Adipocyte (in vitro differentiated cells): ENCODE measurements at regions not wholly inside any gene's neighbourhood (a gene's known extent, or its start where the extent isn't known, plus 50 kb on each side); places are given as distances from the start of the nearest gene placed in this dataset.

Experiments used
- DNase-seq: peaks from one replicate; pipeline ENCODE4 v3.0.0-alpha.2; 2015; ENCODE audit warnings: low read depth
- H3K27me3 ChIP-seq: replicated peaks from 2 replicates; pipeline ENCODE4 v1.7.0; 2013; ENCODE audit warnings: mild to moderate bottlenecking, low read length, moderate library complexity; ENCODE audit not compliant: control insufficient read depth, insufficient read depth
- H3K36me3 ChIP-seq: 2 replicates; pipeline ENCODE4 v1.7.0; 2013; ENCODE audit warnings: low read length, mild to moderate bottlenecking, moderate library complexity; ENCODE audit not compliant: control insufficient read depth, insufficient read depth, severe bottlenecking
- H3K4me1 ChIP-seq: 2 replicates; pipeline ENCODE4 v1.7.0; 2013; ENCODE audit warnings: mild to moderate bottlenecking, low read length, moderate library complexity; ENCODE audit not compliant: control insufficient read depth, insufficient read depth
- H3K4me3 ChIP-seq: 2 replicates; pipeline ENCODE4 v1.7.0; 2013; ENCODE audit warnings: mild to moderate bottlenecking, low read length, moderate library complexity
- H3K9ac ChIP-seq: 2 replicates; pipeline ENCODE4 v1.7.0; 2013; ENCODE audit warnings: mild to moderate bottlenecking, low read length, moderate library complexity
- H3K9me3 ChIP-seq: 2 replicates; pipeline ENCODE4 v1.7.0; 2013; ENCODE audit warnings: mild to moderate bottlenecking, low read length, moderate library complexity; ENCODE audit not compliant: control insufficient read depth

DNA sequence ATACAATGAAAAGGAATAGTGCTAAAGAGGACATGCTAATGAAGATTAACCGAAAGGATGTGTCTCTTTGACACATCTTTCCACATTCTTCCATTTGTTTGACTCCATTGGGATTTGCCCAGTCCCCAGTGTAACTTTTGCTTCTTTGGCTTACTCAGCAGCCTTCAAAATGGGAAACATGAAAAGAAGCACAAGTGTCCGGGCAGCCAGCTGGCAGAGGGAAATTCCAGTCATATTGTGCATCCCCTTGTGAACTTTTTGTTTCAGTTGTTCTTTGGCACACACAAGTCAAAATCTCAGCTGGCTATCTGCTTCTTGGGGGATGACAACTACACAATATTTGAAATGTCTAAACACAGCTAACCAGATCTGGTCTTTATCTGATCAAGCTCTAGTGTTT is 157.4 kb downstream of the OGFRL1 start:
- H3K9me3 ChIP-seq = no peaks in the 10 kb centered on the region
- H3K36me3 ChIP-seq = no peaks in the 10 kb centered on the region
- H3K9ac ChIP-seq = peak overlapping the region; percentile 41
- H3K27me3 ChIP-seq = no peaks in the 10 kb centered on the region
- H3K4me1 ChIP-seq = peaks cover 15% of the 10 kb centered on the region
- peak; percentile 21 for DNase-seq
- H3K4me3 ChIP-seq = peak overlapping the region; percentile 12

DNA sequence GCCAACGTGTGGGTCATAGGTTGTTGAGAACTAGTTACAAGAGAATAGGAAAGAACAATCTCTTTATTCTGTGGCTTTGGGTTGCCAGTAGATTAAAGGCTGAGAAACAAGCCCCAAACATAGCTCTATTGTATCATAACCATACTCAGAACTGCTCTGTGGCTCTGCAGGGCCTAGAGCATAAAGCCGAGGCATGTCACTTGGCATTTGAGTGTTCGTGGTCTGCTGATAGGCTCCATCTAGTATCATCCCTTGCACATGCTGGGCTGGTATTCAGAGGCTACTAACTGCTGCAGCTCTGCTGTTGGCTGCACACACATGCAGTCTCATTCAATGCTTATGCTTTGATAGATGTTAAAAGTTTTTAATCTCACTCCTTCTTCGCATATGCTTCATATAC is 157.9 kb downstream of the OGFRL1 start:
- peak overlapping the region; percentile 41 for H3K9ac ChIP-seq
- DNase-seq = no peak
- H3K4me3 ChIP-seq = peak overlapping the region; percentile 12
- no peaks in the 10 kb centered on the region for H3K9me3 ChIP-seq
- H3K27me3 ChIP-seq = no peaks in the 10 kb centered on the region
- peaks cover 15% of the 10 kb centered on the region for H3K4me1 ChIP-seq
- no peaks in the 10 kb centered on the region for H3K36me3 ChIP-seq

DNA sequence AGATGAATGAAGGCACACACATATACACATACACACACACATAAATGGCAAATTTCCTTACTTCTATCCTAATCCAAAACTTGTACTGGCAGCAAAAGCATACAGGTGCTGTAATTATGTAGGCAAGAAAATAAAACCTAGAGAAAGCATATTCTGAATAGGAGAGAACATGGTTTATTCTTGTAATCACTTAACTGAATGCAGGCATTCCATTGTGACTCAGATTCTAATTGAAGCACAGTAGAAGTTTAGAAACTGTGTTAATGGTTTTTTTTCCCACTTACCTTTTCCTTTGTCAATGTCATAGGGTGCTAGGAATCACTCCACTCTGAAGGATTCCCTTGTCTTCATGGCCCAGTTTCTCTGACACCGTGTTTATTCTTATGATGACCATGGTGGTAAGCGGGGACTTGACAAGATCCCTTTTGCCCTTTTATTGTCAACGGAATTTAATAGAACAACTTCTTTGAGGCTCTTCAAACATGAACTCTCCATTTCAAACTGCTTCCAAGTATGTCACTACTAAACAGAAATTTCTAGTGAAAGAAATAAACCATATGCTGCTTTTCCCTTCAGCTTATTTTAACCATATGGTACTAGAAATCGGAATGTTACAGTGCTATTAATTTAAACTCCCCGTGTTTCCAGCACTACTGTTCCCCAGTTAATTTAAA is 164.2 kb downstream of the OGFRL1 start:
- Histone ChIP-seq H3K27me3 (no peaks in the 10 kb centered on the region), H3K9me3 (no peaks in the 10 kb centered on the region), H3K4me1 (no peaks in the 10 kb centered on the region), H3K4me3 (no peak overlapping the region), H3K9ac (no peak overlapping the region), H3K36me3 (no peaks in the 10 kb centered on the region)
- no peak for DNase-seq

DNA sequence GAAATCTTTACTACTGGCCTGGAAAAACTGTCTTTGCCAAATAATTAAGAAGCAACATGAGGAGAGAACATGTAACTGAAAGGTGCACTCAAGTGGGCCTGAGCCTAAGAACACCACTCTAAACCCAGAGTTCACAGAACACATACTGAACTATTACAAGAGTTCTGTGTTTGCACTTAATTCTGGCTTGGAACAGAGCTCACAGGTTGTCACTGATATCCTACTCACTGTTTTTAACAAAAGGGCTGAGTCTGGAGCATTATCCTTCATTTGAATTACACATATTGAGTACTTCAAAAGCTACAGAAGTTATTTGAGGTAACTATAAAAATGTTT is 164.7 kb downstream of the OGFRL1 start:
- H3K9me3 ChIP-seq = no peaks in the 10 kb centered on the region
- H3K4me1 ChIP-seq = no peaks in the 10 kb centered on the region
- no peak for DNase-seq
- H3K4me3 ChIP-seq = no peak overlapping the region
- H3K36me3 ChIP-seq = no peaks in the 10 kb centered on the region
- no peaks in the 10 kb centered on the region for H3K27me3 ChIP-seq
- H3K9ac ChIP-seq = no peak overlapping the region

DNA sequence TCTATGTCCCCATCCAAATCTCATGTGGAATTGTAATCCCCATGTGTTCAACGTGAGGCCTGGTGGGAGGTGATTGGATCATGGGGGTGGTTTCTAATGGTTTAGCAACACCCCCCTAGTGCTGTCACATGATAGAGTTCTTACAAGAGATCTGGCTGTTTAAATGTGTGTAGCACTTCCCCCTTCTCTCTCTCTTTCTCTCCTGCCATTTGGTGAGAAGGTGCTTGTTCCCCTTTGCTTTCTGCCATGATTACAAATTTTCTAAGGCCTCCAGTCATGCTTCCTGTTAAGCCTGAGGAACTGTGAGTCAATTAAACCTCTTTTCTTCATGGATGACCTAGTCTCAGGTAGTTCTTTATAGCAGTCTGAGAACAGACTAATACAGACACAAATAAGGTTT is 165.4 kb downstream of the OGFRL1 start:
- Histone ChIP-seq H3K9me3 (no peaks in the 10 kb centered on the region), H3K4me3 (no peak overlapping the region), H3K36me3 (no peaks in the 10 kb centered on the region)

DNA sequence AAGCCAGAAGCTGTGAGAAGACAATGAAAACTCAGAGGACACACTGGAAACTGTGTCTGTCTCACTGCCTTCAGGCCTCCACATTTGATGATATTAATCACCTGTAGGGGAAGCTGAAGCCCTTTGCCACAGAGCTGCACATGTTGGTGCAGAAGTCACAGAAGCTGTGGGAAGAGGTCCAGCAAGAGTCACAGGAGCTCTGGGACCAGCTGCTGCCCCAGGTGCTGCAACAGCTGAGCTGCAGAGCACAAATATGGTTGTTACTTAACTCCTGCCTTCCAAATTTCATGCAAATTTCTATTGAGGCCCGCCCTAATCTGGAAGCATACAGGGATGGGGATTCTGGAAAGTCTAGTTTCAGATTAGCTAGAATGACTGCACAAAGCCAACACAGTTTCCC is 169.3 kb downstream of the OGFRL1 start:
- no peaks in the 10 kb centered on the region for H3K36me3 ChIP-seq
- H3K4me3 ChIP-seq = no peak overlapping the region
- H3K9me3 ChIP-seq = no peaks in the 10 kb centered on the region
- no peak for DNase-seq
- peaks cover 1% of the 10 kb centered on the region for H3K4me1 ChIP-seq
- no peaks in the 10 kb centered on the region for H3K27me3 ChIP-seq
- H3K9ac ChIP-seq = no peak overlapping the region

More for the DNA sequence above, 165.4 kb downstream of the OGFRL1 start:
- no peak for DNase-seq
- Histone ChIP-seq H3K9ac (no peak overlapping the region), H3K4me1 (no peaks in the 10 kb centered on the region), H3K27me3 (no peaks in the 10 kb centered on the region)

DNA sequence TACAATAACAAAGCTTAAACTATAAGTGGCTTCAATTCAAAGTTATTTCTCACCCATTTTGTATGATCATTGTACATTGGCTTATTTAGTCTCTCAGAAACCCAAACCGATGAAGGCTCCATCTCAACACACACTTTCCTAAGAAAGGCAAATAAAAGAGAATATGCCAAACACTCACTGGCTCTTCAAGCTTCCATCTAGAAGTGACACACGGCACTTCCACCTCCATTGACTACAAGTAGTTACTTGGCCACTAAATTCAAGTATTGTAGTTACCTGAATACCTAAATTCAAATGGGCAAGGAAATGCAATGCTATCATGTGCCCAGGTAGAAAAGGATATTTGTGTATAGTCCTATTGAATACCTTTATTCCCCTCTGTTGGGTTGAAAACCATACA is 170.6 kb downstream of the OGFRL1 start:
- DNase-seq = no peak
- Histone ChIP-seq H3K9ac (no peak overlapping the region), H3K9me3 (peaks cover 3% of the 10 kb centered on the region), H3K4me1 (peaks cover 7% of the 10 kb centered on the region), H3K4me3 (no peak overlapping the region), H3K27me3 (no peaks in the 10 kb centered on the region), H3K36me3 (no peaks in the 10 kb centered on the region)

DNA sequence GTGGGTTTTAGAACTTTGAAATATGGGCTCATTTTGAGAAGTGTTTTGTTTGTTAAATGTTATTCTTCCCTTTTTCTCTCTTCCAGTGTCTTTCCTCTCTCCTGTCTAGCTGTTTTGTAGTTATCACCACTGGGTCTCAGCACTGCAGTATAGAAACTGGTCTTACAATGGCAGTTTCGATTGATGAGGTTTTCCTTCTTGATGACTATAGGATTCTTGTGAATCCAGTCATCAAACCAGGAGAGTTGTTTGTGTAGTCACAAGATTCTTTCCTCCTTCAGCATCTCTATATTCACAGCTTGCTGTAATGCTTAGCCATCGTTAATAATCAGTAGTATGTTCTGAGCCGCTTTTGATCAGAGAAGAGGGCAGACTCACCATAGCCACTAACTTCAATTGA is 172.3 kb downstream of the OGFRL1 start:
- DNase-seq = no peak
- Histone ChIP-seq H3K4me3 (no peak overlapping the region), H3K9me3 (peaks cover 21% of the 10 kb centered on the region), H3K27me3 (no peaks in the 10 kb centered on the region), H3K36me3 (no peaks in the 10 kb centered on the region), H3K9ac (no peak overlapping the region), H3K4me1 (peaks cover 7% of the 10 kb centered on the region)

DNA sequence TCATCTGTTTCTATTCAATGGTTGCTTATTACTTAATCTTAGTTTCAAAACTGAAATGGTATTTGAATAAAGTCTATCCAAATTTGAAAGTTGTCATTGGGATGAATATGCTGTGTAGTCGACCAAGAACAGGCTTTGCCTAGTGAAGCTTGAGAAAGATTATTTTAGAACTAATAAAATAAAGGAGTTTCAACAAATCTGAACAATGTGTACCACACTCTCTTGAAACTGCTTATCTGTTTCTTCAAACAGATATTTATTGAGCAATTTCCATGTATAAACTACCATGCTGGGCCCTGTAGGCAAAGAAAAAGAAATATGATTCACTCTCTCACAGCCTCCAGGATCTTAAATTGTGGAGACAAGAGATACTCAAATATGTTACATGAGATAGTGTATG is 174.4 kb downstream of the OGFRL1 start:
- Histone ChIP-seq H3K36me3 (no peaks in the 10 kb centered on the region), H3K9ac (no peak overlapping the region), H3K4me3 (no peak overlapping the region), H3K27me3 (no peaks in the 10 kb centered on the region), H3K9me3 (peaks cover 24% of the 10 kb centered on the region), H3K4me1 (peaks cover 7% of the 10 kb centered on the region)
- DNase-seq = peak; percentile 54

DNA sequence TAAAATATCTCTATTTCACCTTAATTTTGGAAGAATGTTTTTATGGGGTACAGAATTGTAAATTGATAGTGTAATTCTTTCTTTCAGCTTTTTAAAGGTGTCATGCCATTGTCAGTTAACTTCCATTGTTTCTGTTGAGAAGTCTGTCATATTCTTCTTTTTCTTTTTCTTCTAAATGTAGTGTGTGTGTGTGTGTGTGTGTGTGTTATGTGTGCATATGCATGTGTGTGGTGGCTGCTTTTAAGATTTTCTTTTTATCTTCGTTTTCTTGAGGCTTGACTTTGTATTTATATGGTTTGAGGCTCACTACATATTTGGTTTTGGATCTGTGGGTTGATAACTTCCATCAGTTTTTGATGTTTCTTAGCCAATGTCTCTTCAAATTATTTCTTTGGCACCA is 176.5 kb downstream of the OGFRL1 start:
- no peak for DNase-seq
- Histone ChIP-seq H3K9me3 (peaks cover 24% of the 10 kb centered on the region), H3K4me1 (peaks cover 25% of the 10 kb centered on the region), H3K36me3 (no peaks in the 10 kb centered on the region), H3K4me3 (peak overlapping the region; percentile 32), H3K27me3 (no peaks in the 10 kb centered on the region), H3K9ac (no peak overlapping the region)

DNA sequence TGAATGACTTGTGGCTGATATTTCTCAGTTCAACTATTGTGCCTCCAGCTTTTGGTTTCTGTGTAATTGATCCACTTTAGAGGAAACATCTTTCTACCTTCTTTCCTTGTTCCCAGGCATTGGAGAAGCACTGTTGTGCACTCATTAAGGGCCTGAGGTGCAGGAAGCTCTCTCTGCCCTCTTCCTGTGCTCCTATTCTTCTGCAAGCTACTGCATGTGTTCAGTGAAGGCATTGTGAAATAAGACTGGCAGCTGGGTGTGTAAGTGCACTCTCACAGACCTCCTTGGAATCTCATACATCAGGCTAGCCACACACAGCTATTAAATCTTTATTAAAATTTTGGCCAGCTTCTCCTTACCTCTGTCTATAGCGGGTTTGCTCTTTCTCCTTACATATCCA is 177.8 kb downstream of the OGFRL1 start:
- Histone ChIP-seq H3K4me3 (no peak overlapping the region), H3K27me3 (no peaks in the 10 kb centered on the region), H3K4me1 (peaks cover 25% of the 10 kb centered on the region), H3K36me3 (no peaks in the 10 kb centered on the region), H3K9me3 (peaks cover 24% of the 10 kb centered on the region), H3K9ac (no peak overlapping the region)
- DNase-seq = peak; percentile 51

DNA sequence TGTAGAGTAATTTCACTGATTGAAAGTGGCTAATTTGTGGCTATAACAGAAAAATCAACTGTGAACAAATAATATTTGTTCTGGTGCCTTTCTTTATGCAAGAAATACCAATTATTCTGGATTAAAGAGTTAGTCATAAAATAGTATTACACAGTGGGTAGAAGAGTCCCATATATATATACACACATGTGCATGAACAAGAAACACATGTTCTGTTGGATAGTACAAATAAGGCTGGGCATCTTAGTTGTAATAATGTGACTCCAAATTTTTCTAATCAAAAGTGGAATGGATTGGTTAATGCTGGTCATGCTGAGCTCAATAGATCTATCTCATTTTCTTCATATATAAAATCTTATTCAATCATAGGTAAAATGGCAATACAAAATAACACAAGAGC is 179.4 kb downstream of the OGFRL1 start:
- H3K27me3 ChIP-seq = no peaks in the 10 kb centered on the region
- DNase-seq = no peak
- no peaks in the 10 kb centered on the region for H3K36me3 ChIP-seq
- H3K9me3 ChIP-seq = peaks cover 24% of the 10 kb centered on the region
- peaks cover 24% of the 10 kb centered on the region for H3K4me1 ChIP-seq
- H3K9ac ChIP-seq = peak overlapping the region; percentile 49
- peak overlapping the region; percentile 45 for H3K4me3 ChIP-seq
